ENCODE measurements at regions not wholly inside any gene's neighbourhood (a gene's known extent, or its start where the extent isn't known, plus 50 kb on each side); places are given as distances from the start of the nearest gene placed in this dataset.

DNA sequence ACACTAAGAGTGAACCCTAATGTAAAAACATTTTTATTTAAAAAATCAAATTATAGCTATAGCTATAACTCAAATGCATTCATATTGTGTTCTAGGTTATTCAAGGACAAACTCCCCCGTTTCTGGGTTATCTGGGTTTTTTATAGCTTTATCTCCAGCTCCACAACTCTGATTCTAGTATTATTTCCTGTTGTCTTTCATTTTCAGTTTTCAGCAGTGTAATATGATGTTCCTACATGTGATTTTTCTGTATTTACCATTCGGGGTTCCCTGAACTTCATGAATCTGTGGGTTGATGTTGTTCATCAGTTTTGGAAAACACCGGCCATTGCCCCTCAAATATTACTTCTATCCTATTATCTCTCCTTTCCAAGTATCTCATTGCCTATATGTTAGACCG, 221.9 kb upstream of the FOXN3 start:
- CTCF ChIA-PET: interaction anchor here (0.6 to 1.2 kb wide), 2 partner anchors 126 to 259 kb away, joined by 3 to 4 read pairs; no protein-coding TSS in a partner anchor
- TF ChIP-seq, protein P1, sequence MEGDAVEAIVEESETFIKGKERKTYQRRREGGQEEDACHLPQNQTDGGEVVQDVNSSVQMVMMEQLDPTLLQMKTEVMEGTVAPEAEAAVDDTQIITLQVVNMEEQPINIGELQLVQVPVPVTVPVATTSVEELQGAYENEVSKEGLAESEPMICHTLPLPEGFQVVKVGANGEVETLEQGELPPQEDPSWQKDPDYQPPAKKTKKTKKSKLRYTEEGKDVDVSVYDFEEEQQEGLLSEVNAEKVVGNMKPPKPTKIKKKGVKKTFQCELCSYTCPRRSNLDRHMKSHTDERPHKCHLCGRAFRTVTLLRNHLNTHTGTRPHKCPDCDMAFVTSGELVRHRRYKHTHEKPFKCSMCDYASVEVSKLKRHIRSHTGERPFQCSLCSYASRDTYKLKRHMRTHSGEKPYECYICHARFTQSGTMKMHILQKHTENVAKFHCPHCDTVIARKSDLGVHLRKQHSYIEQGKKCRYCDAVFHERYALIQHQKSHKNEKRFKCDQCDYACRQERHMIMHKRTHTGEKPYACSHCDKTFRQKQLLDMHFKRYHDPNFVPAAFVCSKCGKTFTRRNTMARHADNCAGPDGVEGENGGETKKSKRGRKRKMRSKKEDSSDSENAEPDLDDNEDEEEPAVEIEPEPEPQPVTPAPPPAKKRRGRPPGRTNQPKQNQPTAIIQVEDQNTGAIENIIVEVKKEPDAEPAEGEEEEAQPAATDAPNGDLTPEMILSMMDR (IDR thresholded peaks at IDR 0.05; ENCODE audit: insufficient read depth, low read depth, low read length): no peak
- POLR2A ChIA-PET: no interaction called here
- DNase-seq (ENCODE audit: low read depth): no peak
- no peaks in the 10 kb centered on the region for H3K36me3 ChIP-seq (ENCODE audit: control insufficient read depth, insufficient read depth, low read length)
- no peak overlapping the region for H3K4me3 ChIP-seq (ENCODE audit: low read depth, low read length)
- H3K27me3 ChIP-seq (ENCODE audit: control insufficient read depth, insufficient read depth, low read length): no peaks in the 10 kb centered on the region

GRCh38 chr14:89637581-89637980, 220.5 kb upstream of the FOXN3 start:
- H3K27me3 ChIP-seq (ENCODE audit: control insufficient read depth, insufficient read depth, low read length): no peaks in the 10 kb centered on the region
- ChIA-PET POLR2A (no interaction called here), CTCF (interaction anchor here (0.6 kb wide), 1 partner anchor 14 kb away, joined by 6 read pairs; no protein-coding TSS in a partner anchor)
- no peak for DNase-seq (ENCODE audit: low read depth)
- TF ChIP-seq, protein P1 (IDR thresholded peaks at IDR 0.05; ENCODE audit: insufficient read depth, low read depth, low read length): no peak
- no peaks in the 10 kb centered on the region for H3K36me3 ChIP-seq (ENCODE audit: control insufficient read depth, insufficient read depth, low read length)
- no peak overlapping the region for H3K4me3 ChIP-seq (ENCODE audit: low read depth, low read length)

GRCh38 chr14:89635615-89636014, 218.6 kb upstream of the FOXN3 start:
- TF ChIP-seq, protein P1 (IDR thresholded peaks at IDR 0.05; ENCODE audit: insufficient read depth, low read depth, low read length): no peak
- POLR2A ChIA-PET: no interaction called here
- Histone ChIP-seq H3K4me3 (ENCODE audit: low read depth, low read length) (no peak overlapping the region), H3K36me3 (ENCODE audit: control insufficient read depth, insufficient read depth, low read length) (no peaks in the 10 kb centered on the region), H3K27me3 (ENCODE audit: control insufficient read depth, insufficient read depth, low read length) (no peaks in the 10 kb centered on the region)
- CTCF ChIA-PET: no interaction called here
- no peak for DNase-seq (ENCODE audit: low read depth)

DNA sequence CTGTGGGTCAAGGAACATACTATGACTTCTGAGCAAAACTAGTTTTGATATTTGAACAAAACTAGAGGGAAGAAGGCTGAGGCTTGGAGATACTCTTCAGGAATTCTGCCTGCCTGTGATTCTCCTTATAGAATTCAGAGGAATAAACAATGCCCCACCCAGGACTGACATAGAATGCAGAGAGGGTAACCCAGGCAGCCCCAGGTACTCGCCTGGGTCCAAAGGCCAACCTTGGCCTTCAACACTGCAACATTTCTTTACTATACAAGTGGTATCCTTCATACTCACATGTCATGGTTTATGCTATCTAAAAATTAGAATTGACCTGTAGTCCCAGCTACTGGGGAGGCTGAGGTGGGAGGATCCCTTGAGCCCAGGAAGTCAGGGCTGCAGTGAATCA, 217.0 kb upstream of the FOXN3 start:
- no peaks in the 10 kb centered on the region for H3K36me3 ChIP-seq (ENCODE audit: control insufficient read depth, insufficient read depth, low read length)
- ChIA-PET POLR2A (no interaction called here), CTCF (no interaction called here)
- no peak for DNase-seq (ENCODE audit: low read depth)
- H3K27me3 ChIP-seq (ENCODE audit: control insufficient read depth, insufficient read depth, low read length): no peaks in the 10 kb centered on the region
- H3K4me3 ChIP-seq (ENCODE audit: low read depth, low read length): no peak overlapping the region
- TF ChIP-seq, protein P1 (IDR thresholded peaks at IDR 0.05; ENCODE audit: insufficient read depth, low read depth, low read length): no peak

- Histone ChIP-seq H3K36me3 (ENCODE audit: control insufficient read depth, insufficient read depth, low read length) (no peaks in the 10 kb centered on the region), H3K4me3 (ENCODE audit: low read depth, low read length) (no peak overlapping the region), H3K27me3 (ENCODE audit: control insufficient read depth, insufficient read depth, low read length) (no peaks in the 10 kb centered on the region)
- ChIA-PET CTCF (interaction anchor here (0.7 to 1.3 kb wide), 2 partner anchors 60 to 199 kb away, joined by 3 to 4 read pairs; no protein-coding TSS in a partner anchor), POLR2A (no interaction called here)
- TF ChIP-seq, protein P1 (IDR thresholded peaks at IDR 0.05; ENCODE audit: insufficient read depth, low read depth, low read length): no peak
- no peak for DNase-seq (ENCODE audit: low read depth)
Observed at GRCh38 chr14:89630101-89630829, 213.2 kb upstream of the FOXN3 start.
